Astrocyte of the cerebellum (primary cell): ENCODE measurements at regions not wholly inside any gene's neighbourhood (a gene's known extent, or its start where the extent isn't known, plus 50 kb on each side); places are given as distances from the start of the nearest gene placed in this dataset.

ENCODE experiments used
- DNase-seq: peaks from one replicate; pipeline ENCODE4 v3.0.0-alpha.2; 2011; ENCODE audit warnings: low read depth
- H3K4me3 ChIP-seq: 2 replicates; pipeline ENCODE4 v1.5.1; 2011; ENCODE audit warnings: mild to moderate bottlenecking, low read depth, low read length, moderate library complexity
- CTCF ChIP-seq: IDR thresholded peaks from 2 replicates; pipeline ENCODE4 v1.5.1; 2012; ENCODE audit warnings: low read length, low read depth, moderate library complexity, mild to moderate bottlenecking; ENCODE audit errors: missing control alignments
- in situ Hi-C: cut with HindIII; loops from 2 replicates; pipeline ENCODE4 v1.10.0; 2017; ENCODE audit warnings: low sequenced_read_pairs

- DNase-seq = no peak
- TF ChIP-seq CTCF = no peak
- no peak overlapping the region for H3K4me3 ChIP-seq
- in situ Hi-C loops = no loop called here
These were observed 204.5 kb downstream of the ZNF674 start for GRCh38 chrX:46340696-46341095.

GRCh38 chrX:46333550-46333949 is 211.7 kb downstream of the ZNF674 start:
- TF ChIP-seq CTCF = no peak
- no peak overlapping the region for H3K4me3 ChIP-seq
- no peak for DNase-seq
- in situ Hi-C loops = no loop called here

- DNase-seq = no peak
- in situ Hi-C loops = no loop called here
- H3K4me3 ChIP-seq = no peak overlapping the region
- TF ChIP-seq CTCF = no peak
These were observed 214.2 kb downstream of the ZNF674 start for GRCh38 chrX:46330981-46331380.

- TF ChIP-seq CTCF = no peak
- no peak overlapping the region for H3K4me3 ChIP-seq
- in situ Hi-C loops = no loop called here
- no peak for DNase-seq
These were observed 214.7 kb downstream of the ZNF674 start for GRCh38 chrX:46330513-46330912.

GRCh38 chrX:46328133-46328532 is 217.1 kb downstream of the ZNF674 start:
- TF ChIP-seq CTCF = no peak
- no peak overlapping the region for H3K4me3 ChIP-seq
- no peak for DNase-seq
- in situ Hi-C loops = no loop called here

GRCh38 chrX:46327566-46328115 is 217.6 kb downstream of the ZNF674 start:
- no peak for TF ChIP-seq CTCF
- in situ Hi-C loops = no loop called here

GRCh38 chrX:46326161-46326560 is 219.1 kb downstream of the ZNF674 start:
- H3K4me3 ChIP-seq = no peak overlapping the region
- in situ Hi-C loops = no loop called here
- no peak for TF ChIP-seq CTCF
- DNase-seq = no peak

More at GRCh38 chrX:46327566-46328115, 217.6 kb downstream of the ZNF674 start:
- H3K4me3 ChIP-seq = no peak overlapping the region
- DNase-seq = peak; percentile 16
